ENCODE measurements at regions not wholly inside any gene's neighbourhood (a gene's known extent, or its start where the extent isn't known, plus 50 kb on each side); places are given as distances from the start of the nearest gene placed in this dataset.

- no peak for DNase-seq
These were observed 108.9 kb upstream of the THBS1 start for GRCh38 chr15:39471785-39472574.

- no peak for DNase-seq
These were observed 108.1 kb upstream of the THBS1 start for GRCh38 chr15:39472621-39473297.

GRCh38 chr15:39473298-39473947 lies 107.5 kb upstream of the THBS1 start:
- no peak for DNase-seq

- DNase-seq, result no peak
These were observed 106.2 kb upstream of the THBS1 start for GRCh38 chr15:39474657-39475056.

- DNase-seq, result no peak
These were observed 101.9 kb upstream of the THBS1 start for GRCh38 chr15:39478996-39479395.

GRCh38 chr15:39479911-39480310 lies 101.0 kb upstream of the THBS1 start:
- DNase-seq, result no peak

- DNase-seq, result no peak
These were observed 98.4 kb upstream of the THBS1 start for GRCh38 chr15:39482459-39482858.

GRCh38 chr15:39486621-39487457 lies 94.0 kb upstream of the THBS1 start:
- DNase-seq, result no peak

GRCh38 chr15:39487458-39487735 lies 93.5 kb upstream of the THBS1 start:
- DNase-seq, result no peak

GRCh38 chr15:39488516-39488915 lies 92.4 kb upstream of the THBS1 start:
- no peak for DNase-seq

- DNase-seq, result no peak
These were observed 91.9 kb upstream of the THBS1 start for GRCh38 chr15:39488961-39489360.

- DNase-seq, result no peak
These were observed 89.6 kb upstream of the THBS1 start for GRCh38 chr15:39491115-39491885.

GRCh38 chr15:39491886-39492490 lies 88.9 kb upstream of the THBS1 start:
- no peak for DNase-seq

GRCh38 chr15:39493424-39494067 lies 87.3 kb upstream of the THBS1 start:
- DNase-seq, result peak; percentile 7

- no peak for DNase-seq
These were observed 86.4 kb upstream of the THBS1 start for GRCh38 chr15:39494462-39494861.

- DNase-seq, result no peak
These were observed 84.7 kb upstream of the THBS1 start for GRCh38 chr15:39495871-39496840.

GRCh38 chr15:39497016-39497758 lies 83.7 kb upstream of the THBS1 start:
- no peak for DNase-seq

GRCh38 chr15:39497759-39498565 lies 82.9 kb upstream of the THBS1 start:
- DNase-seq, result no peak

GRCh38 chr15:39498629-39499028 lies 82.2 kb upstream of the THBS1 start:
- DNase-seq, result no peak

Measured in NCI-H82 (cell line).